ENCODE measurements at regions not wholly inside any gene's neighbourhood (a gene's known extent, or its start where the extent isn't known, plus 50 kb on each side); places are given as distances from the start of the nearest gene placed in this dataset.

- no peak overlapping the region for H3K4me3 ChIP-seq
- no peak overlapping the region for H3K27ac ChIP-seq
- DNase-seq (ENCODE audit: low spot score in 2 of 2) = no peak
- H3K27me3 ChIP-seq = no peaks in the 10 kb centered on the region
- 77% methylated on average over 2 of the region's 2 CpGs for WGBS
- TF ChIP-seq EP300 (IDR thresholded peaks at IDR 0.05) = no peak
- TF ChIP-seq, protein P1, sequence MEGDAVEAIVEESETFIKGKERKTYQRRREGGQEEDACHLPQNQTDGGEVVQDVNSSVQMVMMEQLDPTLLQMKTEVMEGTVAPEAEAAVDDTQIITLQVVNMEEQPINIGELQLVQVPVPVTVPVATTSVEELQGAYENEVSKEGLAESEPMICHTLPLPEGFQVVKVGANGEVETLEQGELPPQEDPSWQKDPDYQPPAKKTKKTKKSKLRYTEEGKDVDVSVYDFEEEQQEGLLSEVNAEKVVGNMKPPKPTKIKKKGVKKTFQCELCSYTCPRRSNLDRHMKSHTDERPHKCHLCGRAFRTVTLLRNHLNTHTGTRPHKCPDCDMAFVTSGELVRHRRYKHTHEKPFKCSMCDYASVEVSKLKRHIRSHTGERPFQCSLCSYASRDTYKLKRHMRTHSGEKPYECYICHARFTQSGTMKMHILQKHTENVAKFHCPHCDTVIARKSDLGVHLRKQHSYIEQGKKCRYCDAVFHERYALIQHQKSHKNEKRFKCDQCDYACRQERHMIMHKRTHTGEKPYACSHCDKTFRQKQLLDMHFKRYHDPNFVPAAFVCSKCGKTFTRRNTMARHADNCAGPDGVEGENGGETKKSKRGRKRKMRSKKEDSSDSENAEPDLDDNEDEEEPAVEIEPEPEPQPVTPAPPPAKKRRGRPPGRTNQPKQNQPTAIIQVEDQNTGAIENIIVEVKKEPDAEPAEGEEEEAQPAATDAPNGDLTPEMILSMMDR (IDR thresholded peaks at IDR 0.05) = no peak
- no peak for TF ChIP-seq POLR2AphosphoS5 (IDR thresholded peaks at IDR 0.05)
- H3K36me3 ChIP-seq = no peaks in the 10 kb centered on the region
- no peaks in the 10 kb centered on the region for H3K4me1 ChIP-seq
- peaks cover 3% of the 10 kb centered on the region for H3K9me3 ChIP-seq
Measured at GRCh38 chr2:142650601-142651000, 226.9 kb upstream of the KYNU start.

DNA sequence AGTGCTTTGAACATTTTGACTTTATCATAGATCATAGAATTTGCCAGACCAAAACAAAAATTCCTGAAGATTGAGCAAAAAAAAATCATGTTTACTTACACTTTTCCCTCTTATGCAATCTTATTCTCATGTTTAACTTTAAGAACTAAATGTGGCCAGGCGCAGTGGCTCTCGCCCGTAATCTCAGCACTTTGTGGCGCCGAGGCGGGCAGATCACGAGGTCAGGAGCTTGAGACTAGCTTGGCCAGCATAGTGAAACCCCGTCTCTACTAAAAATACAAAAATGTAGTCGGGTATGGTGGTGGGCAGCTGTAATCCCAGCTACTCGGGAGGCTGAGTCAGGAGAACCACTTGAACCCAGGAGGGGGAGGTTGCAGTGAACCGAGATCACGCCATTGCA is 227.9 kb upstream of the KYNU start:
- Histone ChIP-seq H3K36me3 (no peaks in the 10 kb centered on the region), H3K27ac (no peak overlapping the region), H3K27me3 (no peaks in the 10 kb centered on the region), H3K9me3 (peaks cover 3% of the 10 kb centered on the region), H3K4me3 (no peak overlapping the region), H3K4me1 (no peaks in the 10 kb centered on the region)
- no peak for TF ChIP-seq POLR2AphosphoS5 (IDR thresholded peaks at IDR 0.05)
- TF ChIP-seq POLR2A (IDR thresholded peaks at IDR 0.05) = no peak
- no peak for TF ChIP-seq EP300 (IDR thresholded peaks at IDR 0.05)
- TF ChIP-seq, protein P1 (IDR thresholded peaks at IDR 0.05) = no peak
- DNase-seq (ENCODE audit: low spot score in 2 of 2) = no peak
- WGBS = 93% methylated on average over 12 of the region's 12 CpGs

GRCh38 chr2:142642650-142643049 is 234.8 kb upstream of the KYNU start:
- no peak for DNase-seq (ENCODE audit: low spot score in 2 of 2)
- no peak for TF ChIP-seq EP300 (IDR thresholded peaks at IDR 0.05)
- TF ChIP-seq POLR2A (IDR thresholded peaks at IDR 0.05) = no peak
- TF ChIP-seq, protein P1 (IDR thresholded peaks at IDR 0.05) = no peak
- no peak for TF ChIP-seq POLR2AphosphoS5 (IDR thresholded peaks at IDR 0.05)
- 93% methylated on average over 2 of the region's 2 CpGs for WGBS
- no peak overlapping the region for H3K27ac ChIP-seq
- no peaks in the 10 kb centered on the region for H3K27me3 ChIP-seq
- H3K4me1 ChIP-seq = no peaks in the 10 kb centered on the region
- no peaks in the 10 kb centered on the region for H3K36me3 ChIP-seq
- H3K4me3 ChIP-seq = no peak overlapping the region
- peaks cover 9% of the 10 kb centered on the region for H3K9me3 ChIP-seq

GRCh38 chr2:142629193-142629592 is 248.3 kb upstream of the KYNU start:
- Histone ChIP-seq H3K4me1 (no peaks in the 10 kb centered on the region), H3K9me3 (no peaks in the 10 kb centered on the region), H3K36me3 (no peaks in the 10 kb centered on the region), H3K4me3 (no peak overlapping the region), H3K27me3 (no peaks in the 10 kb centered on the region), H3K27ac (no peak overlapping the region)
- no peak for DNase-seq (ENCODE audit: low spot score in 2 of 2)
- WGBS = 91% methylated on average over 1 of the region's 1 CpG
- TF ChIP-seq POLR2AphosphoS5 (IDR thresholded peaks at IDR 0.05) (no peak), POLR2A (IDR thresholded peaks at IDR 0.05) (no peak), EP300 (IDR thresholded peaks at IDR 0.05) (no peak)

GRCh38 chr2:142621287-142621686 is 256.2 kb upstream of the KYNU start:
- no peak overlapping the region for H3K27ac ChIP-seq
- no peaks in the 10 kb centered on the region for H3K4me1 ChIP-seq
- WGBS = 69% methylated on average over 2 of the region's 2 CpGs
- DNase-seq (ENCODE audit: low spot score in 2 of 2) = no peak
- TF ChIP-seq POLR2A (IDR thresholded peaks at IDR 0.05) (no peak), EP300 (IDR thresholded peaks at IDR 0.05) (no peak), POLR2AphosphoS5 (IDR thresholded peaks at IDR 0.05) (no peak)
- TF ChIP-seq, protein P1 (IDR thresholded peaks at IDR 0.05) = no peak
- no peak overlapping the region for H3K4me3 ChIP-seq
- H3K27me3 ChIP-seq = no peaks in the 10 kb centered on the region
- H3K36me3 ChIP-seq = no peaks in the 10 kb centered on the region
- no peaks in the 10 kb centered on the region for H3K9me3 ChIP-seq

DNA sequence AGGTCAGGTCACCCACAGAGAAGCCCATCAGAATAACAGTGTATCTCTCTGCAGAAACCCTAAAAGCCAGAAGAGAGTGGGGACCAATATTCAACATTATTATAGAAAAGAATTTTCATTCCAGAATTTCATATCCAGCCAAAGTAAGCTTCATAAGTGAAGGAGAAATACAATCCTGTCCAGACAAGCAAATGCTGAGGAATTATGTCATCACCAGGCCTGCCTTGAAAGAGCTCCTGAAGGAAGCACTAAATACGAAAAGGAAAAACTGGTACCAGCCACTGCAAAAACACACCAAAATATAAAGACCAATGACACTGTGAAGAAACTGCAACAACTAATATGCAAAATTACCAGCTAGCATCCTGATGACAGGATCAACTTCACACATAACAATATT is 260.0 kb upstream of the KYNU start:
- Histone ChIP-seq H3K4me3 (no peak overlapping the region), H3K4me1 (no peaks in the 10 kb centered on the region), H3K9me3 (no peaks in the 10 kb centered on the region), H3K27me3 (no peaks in the 10 kb centered on the region), H3K27ac (no peak overlapping the region), H3K36me3 (no peaks in the 10 kb centered on the region)
- no peak for DNase-seq (ENCODE audit: low spot score in 2 of 2)
- no peak for TF ChIP-seq POLR2AphosphoS5 (IDR thresholded peaks at IDR 0.05)
- TF ChIP-seq, protein P1 (IDR thresholded peaks at IDR 0.05) = no peak
- no peak for TF ChIP-seq EP300 (IDR thresholded peaks at IDR 0.05)
- no peak for TF ChIP-seq POLR2A (IDR thresholded peaks at IDR 0.05)
- 47% methylated on average over 1 of the region's 1 CpG for WGBS
